GM21529 (cell line): ENCODE measurements at regions not wholly inside any gene's neighbourhood (a gene's known extent, or its start where the extent isn't known, plus 50 kb on each side); places are given as distances from the start of the nearest gene placed in this dataset.
"Not testable (repeated sequence)": the region's sequence is repeated elsewhere in the genome, so short reads cannot be mapped to it uniquely, and the experiment has no call there.

Experiments
- ATAC-seq: cut with Tn5 transposase; IDR thresholded peaks from one replicate; pipeline ENCODE4 v1.9.1; 2021; ENCODE audit not compliant: unreplicated experiment

- no peak for ATAC-seq
Measured at GRCh38 chr13:103607995-103608394, 541.8 kb upstream of the SLC10A2 start.

- ATAC-seq = no peak
Measured at GRCh38 chr13:103605546-103606326, 539.5 kb upstream of the SLC10A2 start.

GRCh38 chr13:103599870-103600269, 533.7 kb upstream of the SLC10A2 start:
- not testable (repeated sequence) for ATAC-seq

DNA sequence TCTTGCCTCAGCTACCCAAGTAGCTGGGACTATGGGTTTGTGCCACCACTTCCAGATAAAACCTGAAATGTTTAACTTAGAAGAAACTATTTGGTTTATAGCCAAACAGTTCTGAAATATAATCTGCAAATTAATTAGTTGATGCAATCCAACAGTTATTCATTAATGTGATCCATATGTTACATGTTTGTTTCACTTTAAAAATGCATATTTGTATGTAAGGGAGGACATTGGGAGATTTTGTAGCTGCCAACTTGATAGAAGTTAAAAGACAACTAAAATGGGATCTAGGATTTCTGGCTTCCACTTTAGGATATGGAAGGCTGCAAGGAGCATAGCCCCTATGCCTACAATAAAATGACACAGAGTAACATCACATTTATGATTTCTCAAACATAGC, 532.5 kb upstream of the SLC10A2 start:
- ATAC-seq = no peak

GRCh38 chr13:103573446-103573845, 507.2 kb upstream of the SLC10A2 start:
- ATAC-seq = no peak

DNA sequence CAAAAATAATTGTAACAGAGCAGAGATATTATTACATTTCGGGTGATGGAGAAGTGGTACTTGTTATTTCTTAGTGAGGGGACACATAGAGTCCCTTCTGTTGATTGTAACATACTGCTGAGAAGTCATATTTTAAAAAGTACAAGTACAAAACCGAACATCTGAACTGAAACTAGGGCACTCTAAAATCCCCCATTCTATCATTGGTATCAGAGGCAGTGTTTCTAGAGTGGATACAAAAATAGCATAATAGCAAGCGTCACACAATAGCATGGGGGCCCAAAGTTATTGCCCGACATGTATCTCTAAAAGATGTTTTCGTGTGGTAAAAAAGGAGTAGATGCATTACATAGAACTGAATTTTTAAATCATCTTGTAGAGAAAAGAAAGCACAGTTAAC, 502.1 kb upstream of the SLC10A2 start:
- ATAC-seq = no peak

GRCh38 chr13:103557878-103558277, 491.7 kb upstream of the SLC10A2 start:
- ATAC-seq = no peak

DNA sequence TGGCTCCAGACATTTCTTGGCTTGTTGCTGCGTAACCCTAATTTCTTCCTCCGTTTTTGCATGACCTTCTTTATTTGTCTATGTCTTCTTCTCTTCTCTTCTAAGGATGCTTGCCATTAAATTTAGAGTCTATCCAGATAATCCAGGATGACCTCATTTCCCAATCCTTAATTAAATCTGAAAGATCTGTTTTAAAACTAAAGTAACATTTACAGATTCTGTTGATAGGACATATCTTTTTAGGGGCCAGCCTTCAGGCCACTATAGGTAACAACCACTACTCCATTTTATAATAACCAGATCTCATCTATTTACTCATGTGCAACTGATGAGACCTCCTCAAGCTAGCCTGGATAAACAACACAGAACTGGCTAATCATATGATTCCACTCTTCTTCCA, 490.5 kb upstream of the SLC10A2 start:
- no peak for ATAC-seq

- ATAC-seq = no peak
Measured at GRCh38 chr13:103547914-103548313, 481.7 kb upstream of the SLC10A2 start.

DNA sequence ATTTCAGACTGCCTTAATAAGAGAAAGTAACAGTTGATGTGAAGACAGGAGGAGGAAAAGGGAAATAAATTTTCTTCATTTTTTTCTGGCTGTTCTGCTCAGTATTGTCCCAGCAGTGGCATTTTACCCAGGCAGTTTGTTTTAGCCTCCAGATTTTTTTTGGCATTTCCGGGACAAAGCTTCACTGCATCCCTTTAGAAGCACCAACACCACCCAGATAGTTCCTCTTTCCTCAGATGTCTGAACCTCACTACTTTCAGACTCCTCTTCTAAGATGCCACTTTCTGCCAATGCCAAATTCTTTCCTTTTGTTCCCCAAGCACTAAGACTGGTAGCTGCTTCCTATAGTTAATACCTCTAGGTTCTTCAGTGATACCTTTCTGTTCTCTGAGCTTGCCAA, 480.1 kb upstream of the SLC10A2 start:
- no peak for ATAC-seq

DNA sequence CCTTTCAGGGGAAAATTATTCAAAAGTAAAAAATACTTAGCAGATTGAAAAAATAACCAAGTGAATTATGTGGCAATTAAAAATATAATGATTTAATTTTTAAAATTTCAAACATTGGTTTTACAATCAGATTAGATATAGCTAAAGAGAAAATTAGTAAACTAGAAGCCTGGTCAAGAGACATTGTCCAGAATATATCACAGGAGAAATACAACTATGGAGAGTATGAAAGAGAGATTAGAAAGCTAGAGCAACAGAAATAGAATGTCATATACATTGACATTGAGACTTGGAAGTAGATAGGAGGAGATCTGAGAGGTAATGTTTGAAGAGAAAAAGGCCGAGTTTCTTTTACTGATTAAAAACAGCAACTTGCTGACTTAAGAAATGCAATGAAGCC, 476.4 kb upstream of the SLC10A2 start:
- no peak for ATAC-seq

GRCh38 chr13:103540382-103540765, 474.2 kb upstream of the SLC10A2 start:
- no peak for ATAC-seq

DNA sequence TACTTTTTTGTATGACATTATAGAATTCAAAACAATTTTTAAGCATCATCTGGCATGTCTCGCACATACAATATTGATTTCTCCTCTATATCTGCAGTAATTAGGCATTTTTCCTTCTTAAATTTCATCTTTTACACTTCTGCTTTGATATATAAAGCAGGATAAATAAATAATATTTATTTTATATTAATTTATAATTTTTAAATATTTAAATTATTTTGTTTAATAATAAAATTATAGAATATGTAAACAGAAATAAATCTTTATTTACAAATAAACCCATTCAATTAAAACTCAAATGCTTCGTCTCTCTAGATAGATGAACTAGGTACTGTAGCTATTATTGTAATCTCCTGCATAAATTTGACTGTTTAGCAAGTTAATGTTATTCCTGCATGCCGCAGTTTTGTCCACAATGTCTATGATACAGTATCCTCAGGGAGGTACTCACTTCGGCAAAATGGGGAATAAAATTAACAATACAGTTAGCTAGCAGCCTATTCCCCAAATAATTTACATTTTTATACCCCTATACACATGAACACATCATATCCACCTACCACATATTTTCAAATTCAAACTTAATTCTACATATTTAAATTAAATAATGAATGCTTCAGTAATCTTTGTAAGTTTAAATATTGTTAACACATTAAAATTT, 473.6 kb upstream of the SLC10A2 start:
- no peak for ATAC-seq

DNA sequence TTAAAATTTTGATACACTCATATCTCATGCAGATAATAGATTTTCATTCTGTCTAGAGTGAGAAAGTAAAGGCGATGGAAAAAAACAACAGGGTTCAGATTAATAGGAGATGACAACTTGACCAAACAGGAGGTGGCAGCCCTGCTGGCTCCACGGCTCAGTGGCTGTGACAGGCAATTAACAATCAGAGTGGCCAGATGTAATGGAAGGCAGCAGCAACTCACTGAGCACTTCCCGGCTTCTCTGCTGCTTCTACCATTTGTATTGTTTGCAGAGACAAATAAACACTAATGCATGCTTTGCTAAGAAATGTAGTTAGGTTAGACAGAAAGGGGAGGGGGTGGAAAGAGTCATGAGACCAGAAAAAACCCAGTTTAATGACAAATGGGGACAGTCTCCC, 473.0 kb upstream of the SLC10A2 start:
- no peak for ATAC-seq

- ATAC-seq = no peak
Measured at GRCh38 chr13:103537616-103538015, 471.4 kb upstream of the SLC10A2 start.

DNA sequence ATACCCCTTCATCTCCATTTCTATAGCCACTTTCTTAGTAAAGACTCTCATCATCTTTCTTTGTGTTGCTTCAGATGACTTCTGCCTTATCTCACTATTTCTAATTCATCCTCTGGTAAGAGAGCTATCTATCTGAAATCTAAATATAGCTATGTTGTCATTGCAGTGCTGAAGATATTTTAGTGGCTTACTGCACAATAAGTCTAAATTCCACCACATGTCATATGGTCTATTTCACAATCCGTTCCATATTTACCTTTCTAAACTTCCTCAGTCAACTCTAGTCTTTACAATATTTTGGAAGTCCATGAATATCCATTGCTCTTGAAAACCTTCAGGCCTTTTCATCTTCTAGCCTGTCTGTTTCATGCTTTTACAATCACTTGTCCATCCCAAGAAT, 465.1 kb upstream of the SLC10A2 start:
- ATAC-seq = no peak

- no peak for ATAC-seq
Measured at GRCh38 chr13:103528437-103528836, 462.2 kb upstream of the SLC10A2 start.

GRCh38 chr13:103525530-103525929, 459.3 kb upstream of the SLC10A2 start:
- ATAC-seq = no peak

DNA sequence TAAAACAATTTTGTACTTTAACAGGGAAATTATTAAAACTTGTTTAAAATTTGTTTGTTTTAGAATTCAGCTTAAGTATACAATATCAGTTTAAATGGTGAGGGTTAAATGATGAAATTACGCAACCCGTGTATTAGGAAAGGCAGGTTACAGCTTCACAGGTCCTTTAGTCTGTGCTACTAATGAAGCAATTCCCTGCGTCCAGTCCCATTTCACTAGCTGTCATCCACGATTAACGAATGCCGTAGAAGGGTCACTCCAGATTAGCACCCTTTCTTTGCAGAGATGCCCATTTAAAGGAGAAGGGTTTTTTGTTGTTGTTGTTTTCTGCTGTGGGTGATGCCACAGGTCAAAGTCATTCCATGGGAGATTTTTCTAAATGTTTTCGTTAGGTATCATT, 457.6 kb upstream of the SLC10A2 start:
- no peak for ATAC-seq

GRCh38 chr13:103521532-103521931, 455.3 kb upstream of the SLC10A2 start:
- no peak for ATAC-seq

GRCh38 chr13:103517768-103518102, 451.5 kb upstream of the SLC10A2 start:
- no peak for ATAC-seq

DNA sequence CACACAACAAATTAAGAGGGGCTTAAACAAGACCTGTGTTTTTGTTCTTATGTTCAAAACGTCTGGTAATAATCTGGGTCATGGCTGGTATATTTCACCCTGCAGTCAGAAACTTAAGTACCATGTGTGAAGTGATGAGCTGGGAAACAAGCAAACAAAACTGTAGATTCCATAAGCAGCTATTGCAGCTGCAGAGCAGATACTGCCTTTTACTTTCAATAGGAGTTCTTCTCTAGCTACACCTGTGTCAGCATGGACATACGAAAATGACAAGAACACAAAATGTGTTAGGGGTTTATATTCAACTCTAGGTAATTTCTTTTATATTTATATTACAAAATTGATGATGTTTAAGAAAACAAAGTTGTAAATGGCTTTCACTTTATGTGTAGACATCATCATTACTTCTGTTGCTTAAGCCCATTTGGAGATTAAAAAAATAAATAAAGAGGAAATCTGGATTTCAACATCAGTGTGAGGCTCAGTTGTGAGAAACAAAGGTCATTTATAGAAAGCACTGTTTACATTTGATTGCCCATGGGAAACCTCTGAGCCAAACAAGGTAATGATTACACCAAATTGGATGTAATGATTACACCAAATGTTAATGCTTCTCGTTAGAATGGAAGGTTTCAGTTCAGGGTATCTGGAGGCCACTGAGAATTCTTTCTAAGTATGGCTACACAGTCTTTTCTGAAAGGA, 451.0 kb upstream of the SLC10A2 start:
- peak; percentile 76 for ATAC-seq
